AG10803 (cell line): ENCODE measurements at regions not wholly inside any gene's neighbourhood (a gene's known extent, or its start where the extent isn't known, plus 50 kb on each side); places are given as distances from the start of the nearest gene placed in this dataset.

Source experiments
- DNase-seq: peaks from one replicate; pipeline ENCODE4 v3.0.0; 2010; ENCODE audit warnings: low read depth
- H3K4me3 ChIP-seq: 2 replicates; pipeline ENCODE4 v1.5.1; 2011; ENCODE audit warnings: mild to moderate bottlenecking, low read length, control low read depth
- CTCF ChIP-seq: conservative IDR thresholded peaks from 2 replicates; pipeline ENCODE4 v1.5.1; 2011; ENCODE audit warnings: mild to moderate bottlenecking, low read length, control low read depth, inconsistent platforms

GRCh38 chr13:90750021-90750420 lies 597.5 kb upstream of the MIR17HG start:
- DNase-seq = no peak
- no peak for TF ChIP-seq CTCF
- no peak overlapping the region for H3K4me3 ChIP-seq

DNA sequence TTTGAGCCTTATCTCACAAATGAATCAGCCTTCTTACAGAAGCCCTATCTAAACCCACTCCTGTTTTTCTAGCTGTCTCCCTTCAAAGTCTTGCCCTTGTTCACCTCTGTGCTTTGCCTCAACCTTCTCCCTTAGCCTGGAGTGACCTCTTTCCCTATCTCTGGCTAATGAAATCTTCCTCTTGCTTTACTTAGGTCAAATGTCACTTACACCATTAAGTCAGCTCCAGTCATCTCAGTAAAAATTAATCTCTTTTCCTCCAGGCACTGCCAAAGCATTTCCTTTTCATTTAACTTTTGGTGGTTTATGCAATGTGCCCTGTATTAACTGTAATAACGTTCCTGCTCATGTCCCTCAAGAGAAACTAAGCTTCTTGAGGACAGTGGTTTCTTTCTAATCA lies 596.5 kb upstream of the MIR17HG start:
- DNase-seq = no peak
- TF ChIP-seq CTCF = no peak

DNA sequence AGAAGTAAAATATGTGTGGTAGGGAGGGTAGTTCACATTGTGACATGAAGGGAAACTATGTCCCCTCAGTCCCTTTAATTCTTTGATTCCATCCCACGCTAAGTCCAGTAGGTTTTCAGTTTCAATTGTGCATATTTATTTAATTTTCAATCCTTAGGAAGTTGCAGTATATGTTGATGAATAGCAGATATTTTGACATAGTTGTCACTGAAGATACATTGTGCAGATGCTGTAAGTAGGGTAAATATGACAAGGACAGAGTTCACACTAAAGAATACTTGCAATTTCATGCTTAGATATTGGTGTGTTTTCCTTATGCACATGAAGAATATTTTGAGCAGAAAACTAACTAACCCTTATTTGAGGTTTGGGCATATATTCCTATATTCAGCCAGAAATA lies 595.4 kb upstream of the MIR17HG start:
- no peak overlapping the region for H3K4me3 ChIP-seq
- TF ChIP-seq CTCF = no peak
- DNase-seq = no peak

More for the DNA sequence above, 596.5 kb upstream of the MIR17HG start:
- H3K4me3 ChIP-seq = no peak overlapping the region

- peak; percentile 16 for DNase-seq
- TF ChIP-seq CTCF = no peak
- peak overlapping the region; percentile 30 for H3K4me3 ChIP-seq
Measured at GRCh38 chr13:90757127-90757680, 590.3 kb upstream of the MIR17HG start.

- no peak overlapping the region for H3K4me3 ChIP-seq
- TF ChIP-seq CTCF = no peak
- no peak for DNase-seq
Measured at GRCh38 chr13:90760639-90761038, 586.8 kb upstream of the MIR17HG start.

DNA sequence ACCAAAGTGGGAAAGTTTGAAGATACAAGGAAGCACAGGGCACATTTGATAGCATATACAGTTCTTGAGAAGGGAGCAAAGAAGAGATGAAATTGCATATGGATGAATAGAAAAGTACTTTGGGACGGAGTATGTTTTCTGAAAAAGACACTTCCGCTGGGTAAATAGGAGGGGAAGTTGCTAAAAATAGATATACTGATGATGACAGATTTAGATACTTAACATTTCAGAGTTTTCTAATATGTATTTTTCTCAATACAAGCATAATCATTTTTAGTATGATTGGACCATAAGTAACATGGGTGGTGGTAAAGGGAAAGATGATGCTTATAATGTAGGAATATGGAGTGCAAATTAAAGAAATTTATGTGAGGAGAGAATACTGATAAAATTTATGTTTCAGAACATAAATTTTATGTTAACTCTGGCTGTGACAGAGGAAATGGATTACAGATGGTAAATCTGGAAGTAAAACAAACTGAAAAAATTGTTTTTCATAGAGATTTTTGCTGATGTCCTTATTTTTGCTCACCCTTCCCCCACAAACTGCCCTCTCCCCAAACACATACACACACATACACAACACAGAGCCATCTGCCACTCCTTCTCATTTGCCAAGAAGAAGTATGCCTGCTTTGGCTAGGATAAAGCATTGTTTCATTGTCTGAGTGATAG lies 583.9 kb upstream of the MIR17HG start:
- no peak for TF ChIP-seq CTCF
- no peak overlapping the region for H3K4me3 ChIP-seq
- DNase-seq = no peak

DNA sequence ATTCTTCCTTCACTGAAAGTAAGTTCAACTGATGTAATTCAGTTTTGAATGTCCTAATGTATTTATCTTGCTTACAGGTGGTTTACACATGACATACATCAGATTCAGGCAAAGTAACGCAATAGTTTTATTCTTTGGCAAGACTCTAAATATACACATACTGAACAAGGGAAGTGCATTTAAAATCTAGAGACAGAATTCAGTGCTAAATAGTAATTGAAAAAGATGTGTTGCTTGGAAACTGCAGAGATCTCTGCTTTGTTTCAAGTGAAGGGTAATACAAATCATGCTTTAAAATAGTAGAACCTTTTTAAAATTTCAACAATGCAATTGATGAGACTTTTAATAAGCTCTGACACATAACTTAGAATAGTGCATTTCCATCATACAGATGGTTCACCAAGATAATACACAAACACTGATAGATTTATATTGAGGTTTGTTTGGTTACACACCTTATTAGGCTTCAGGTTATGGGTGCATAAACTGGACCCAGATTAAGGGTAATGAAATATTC lies 581.0 kb upstream of the MIR17HG start:
- DNase-seq = no peak
- no peak for TF ChIP-seq CTCF
- no peak overlapping the region for H3K4me3 ChIP-seq
